ENCODE measurements at regions not wholly inside any gene's neighbourhood (a gene's known extent, or its start where the extent isn't known, plus 50 kb on each side); places are given as distances from the start of the nearest gene placed in this dataset.

DNA sequence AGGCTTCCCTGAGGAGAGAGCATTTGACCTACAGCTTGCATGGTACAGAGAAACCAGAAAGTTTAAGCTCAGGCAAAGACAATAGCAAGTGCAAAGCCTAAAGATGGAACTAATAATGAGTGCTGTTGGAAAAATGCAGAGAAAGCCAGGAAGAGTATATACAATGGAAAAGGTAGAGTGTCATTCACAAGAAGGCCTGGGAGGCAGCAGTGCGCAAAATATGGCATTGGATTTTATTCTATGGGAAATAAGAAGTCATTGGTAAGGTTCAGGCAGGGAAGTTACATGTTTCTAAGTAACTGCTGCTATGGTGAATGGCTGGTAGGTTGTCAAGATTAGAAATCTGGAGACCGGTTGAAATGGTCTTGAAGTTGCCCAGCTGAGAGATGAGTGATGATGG is 2167.3 kb upstream of the CELF4 start:
- TF ChIP-seq, protein P1, sequence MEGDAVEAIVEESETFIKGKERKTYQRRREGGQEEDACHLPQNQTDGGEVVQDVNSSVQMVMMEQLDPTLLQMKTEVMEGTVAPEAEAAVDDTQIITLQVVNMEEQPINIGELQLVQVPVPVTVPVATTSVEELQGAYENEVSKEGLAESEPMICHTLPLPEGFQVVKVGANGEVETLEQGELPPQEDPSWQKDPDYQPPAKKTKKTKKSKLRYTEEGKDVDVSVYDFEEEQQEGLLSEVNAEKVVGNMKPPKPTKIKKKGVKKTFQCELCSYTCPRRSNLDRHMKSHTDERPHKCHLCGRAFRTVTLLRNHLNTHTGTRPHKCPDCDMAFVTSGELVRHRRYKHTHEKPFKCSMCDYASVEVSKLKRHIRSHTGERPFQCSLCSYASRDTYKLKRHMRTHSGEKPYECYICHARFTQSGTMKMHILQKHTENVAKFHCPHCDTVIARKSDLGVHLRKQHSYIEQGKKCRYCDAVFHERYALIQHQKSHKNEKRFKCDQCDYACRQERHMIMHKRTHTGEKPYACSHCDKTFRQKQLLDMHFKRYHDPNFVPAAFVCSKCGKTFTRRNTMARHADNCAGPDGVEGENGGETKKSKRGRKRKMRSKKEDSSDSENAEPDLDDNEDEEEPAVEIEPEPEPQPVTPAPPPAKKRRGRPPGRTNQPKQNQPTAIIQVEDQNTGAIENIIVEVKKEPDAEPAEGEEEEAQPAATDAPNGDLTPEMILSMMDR (IDR thresholded peaks at IDR 0.05; ENCODE audit: insufficient read depth, low read depth, low read length) = peak; percentile 16
- TF ChIP-seq EZH2 (IDR thresholded peaks at IDR 0.05; ENCODE audit: insufficient read depth, low read length) = no peak
